K562 (cell line): ENCODE measurements at regions not wholly inside any gene's neighbourhood (a gene's known extent, or its start where the extent isn't known, plus 50 kb on each side); places are given as distances from the start of the nearest gene placed in this dataset.

Experiments
- ATAC-seq: fragments of 200-7000 bp; cut with Tn5 transposase; 3 replicates; pipeline ENCODE4 v1.9.1; 2020; ENCODE audit warnings: moderate library complexity
- BruUV-seq: library from RNA; stranded (reverse); fragments of 400-500 nt; replicated peaks from 2 replicates; lab custom pipeline; 2021; lab: Mats Ljungman, UMichigan
- CTCF ChIA-PET: fragments of 300-600 bp; formaldehyde crosslinking; extraction: SDS; loops from one replicate; lab custom pipeline; 2021; ENCODE audit warnings: low intra/inter-chr PET ratio; lab: Yijun Ruan, JAX
- POLR2A ChIA-PET: fragments of 300-600, 350-650 bp; sonication (Branson Sonifier 250); formaldehyde crosslinking; extraction: SDS; loops from one replicate; lab custom pipeline; 2021; ENCODE audit warnings: antibody characterized with exemption, inconsistent platforms; lab: Yijun Ruan, JAX
- DNase-seq, 4 experiments: peaks; one replicate each; pipeline versions ENCODE4 v3.0.0 to v3.0.0-alpha.2; 2011 to 2018; ENCODE audit warnings: low spot score in 3 of 4, mixed read lengths in 3 of 4; ENCODE audit errors: extremely low read depth in 1 of 4
- FAIRE-seq: peaks from 2 replicates; lab custom pipeline; 2011; peaks lifted over from hg19 to GRCh38; lab: Jason Lieb, UNC
- H2AFZ ChIP-seq: 2 replicates; pipeline ENCODE4 v1.6.0; 2011; ENCODE audit warnings: low read depth, low read length, control low read depth, inconsistent platforms
- H3K27ac ChIP-seq: fragments of 200-600 bp; 3 replicates; pipeline ENCODE4 v1.8.0; 2011; ENCODE audit warnings: low read depth, mild to moderate bottlenecking, control low read depth, inconsistent platforms, low read length, moderate library complexity, mixed read lengths; ENCODE audit errors: extremely low read depth
- H3K27me3 ChIP-seq, 2 experiments: fragments of 300-600 bp in 1 of 2; 2 replicates in 1 of 2; 3 replicates in 1 of 2; pipeline versions ENCODE4 v1.6.0 to v1.8.0; 2011; ENCODE audit warnings: inconsistent platforms in 2 of 2, low read length in 2 of 2, mild to moderate bottlenecking in 1 of 2, mixed read lengths in 1 of 2, moderate library complexity in 1 of 2; ENCODE audit not compliant: control insufficient read depth in 2 of 2, insufficient read depth in 2 of 2
- H3K36me3 ChIP-seq: fragments of 300-600 bp; 3 replicates; pipeline ENCODE4 v1.8.0; 2011; ENCODE audit warnings: mild to moderate bottlenecking, low read length, inconsistent platforms; ENCODE audit not compliant: control insufficient read depth, insufficient read depth
- H3K4me1 ChIP-seq, 2 experiments: fragments of 200-600 bp in 1 of 2; replicated peaks in 1 of 2; 2 replicates in 1 of 2; 3 replicates in 1 of 2; pipeline versions ENCODE4 v1.5.1 to v1.8.0; 2011; ENCODE audit warnings: inconsistent platforms in 2 of 2, low read length in 2 of 2, mild to moderate bottlenecking in 1 of 2, mixed read lengths in 1 of 2, moderate library complexity in 1 of 2; ENCODE audit not compliant: control insufficient read depth in 2 of 2, insufficient read depth in 2 of 2
- H3K4me2 ChIP-seq: 2 replicates; pipeline ENCODE4 v1.6.1; 2011; ENCODE audit warnings: low read length, control low read depth, inconsistent platforms, mixed read lengths; ENCODE audit not compliant: insufficient read depth
- H3K4me3 ChIP-seq: fragments of 200-600 bp; sonication (generic), shearing (Covaris generic); 2 replicates; pipeline ENCODE4 v1.5.1; 2016; ENCODE audit warnings: control low read depth, inconsistent platforms
- H3K79me2 ChIP-seq: fragments of 200-600 bp; 3 replicates; pipeline ENCODE4 v1.8.0; 2011; ENCODE audit warnings: low read length, inconsistent platforms; ENCODE audit not compliant: control insufficient read depth, insufficient read depth
- H3K9ac ChIP-seq, 2 experiments: 2 replicates each; pipeline versions ENCODE4 v1.6.0 to v1.6.1; 2011; ENCODE audit warnings: low read depth in 2 of 2, low read length in 2 of 2, control low read depth in 1 of 2, inconsistent platforms in 1 of 2, mild to moderate bottlenecking in 1 of 2, mixed read lengths in 1 of 2; ENCODE audit not compliant: insufficient read depth in 1 of 2
- H3K9me1 ChIP-seq: one replicate; pipeline ENCODE4 v1.6.0; 2011; ENCODE audit warnings: inconsistent platforms, mild to moderate bottlenecking, low read length, moderate library complexity; ENCODE audit not compliant: control insufficient read depth, insufficient read depth
- H3K9me3 ChIP-seq: replicated peaks from 2 replicates; pipeline ENCODE4 v1.5.1; 2011; ENCODE audit warnings: low read depth, low read length, inconsistent platforms; ENCODE audit not compliant: control insufficient read depth, insufficient read depth
- H4K20me1 ChIP-seq: replicated peaks from 2 replicates; pipeline ENCODE4 v1.6.1; 2011; ENCODE audit warnings: low read length, inconsistent platforms, mixed read lengths; ENCODE audit not compliant: control insufficient read depth, insufficient read depth
- FOXA1 ChIP-seq: fragments of 450-650 bp; IDR thresholded peaks from 2 replicates; pipeline ENCODE4 v1.6.1; 2016; ENCODE audit warnings: mild to moderate bottlenecking, borderline replicate concordance
- FOXM1 ChIP-seq, 2 experiments: fragments of 450-650 bp in 1 of 2; sonication (generic) in 1 of 2; formaldehyde crosslinking in 1 of 2; IDR thresholded peaks; 2 replicates each; pipeline versions ENCODE4 v1.6.1 to v1.9.0; 2017 to 2022; ENCODE audit warnings: low read depth in 2 of 2, mild to moderate bottlenecking in 2 of 2, missing genetic modification reagents in 1 of 2, moderate library complexity in 1 of 2
- FUS ChIP-seq: fragments of 200-400 bp; formaldehyde crosslinking; optimal IDR thresholded peaks from 2 replicates; pipeline ENCODE3; 2017; ENCODE audit warnings: low read depth, low read length
- GMEB1 ChIP-seq: fragments of 250-450 bp; sonication (Bioruptor Pico); IDR thresholded peaks from 2 replicates; pipeline ENCODE4 v1.4.0; 2020; ENCODE audit warnings: mild to moderate bottlenecking
- LARP7 ChIP-seq: fragments of 450-650 bp; IDR thresholded peaks from 2 replicates; pipeline ENCODE4 v1.6.1; 2016
- MEF2D ChIP-seq: conservative IDR thresholded peaks from 2 replicates; pipeline ENCODE4 v1.6.1; 2016; ENCODE audit warnings: low read depth, missing genetic modification characterization, missing compliant biosample characterization
- MLLT1 ChIP-seq, 2 experiments: fragments of 450-650 bp; IDR thresholded peaks; 2 replicates each; pipeline ENCODE4 v1.6.1; 2016
- NFE2 ChIP-seq: IDR thresholded peaks from 2 replicates; pipeline ENCODE4 v1.6.1; 2014; ENCODE audit warnings: antibody characterized with exemption, low read depth
- POLR2B ChIP-seq: fragments of 450-650 bp; IDR thresholded peaks from 2 replicates; pipeline ENCODE4 v1.6.1; 2018; ENCODE audit warnings: low read depth; ENCODE audit not compliant: partially characterized antibody
- RNF2 ChIP-seq: sonication (generic); IDR thresholded peaks from 2 replicates; pipeline ENCODE4 v1.6.1; 2016
- U2AF2 ChIP-seq: fragments of 200-400 bp; formaldehyde crosslinking; optimal IDR thresholded peaks from 2 replicates; pipeline ENCODE3; 2017; ENCODE audit warnings: low read depth, mild to moderate bottlenecking, low read length
- ZBED1 ChIP-seq: IDR thresholded peaks from 2 replicates; pipeline ENCODE4 v1.6.1; 2014
- ZNF436 ChIP-seq: fragments of 250-450, 450-650 bp; sonication (Bioruptor Pico); formaldehyde crosslinking; IDR thresholded peaks from 2 replicates; pipeline ENCODE4 v1.7.0; 2020; ENCODE audit warnings: mild to moderate bottlenecking
- WGBS: fragments of 100-300 bp; shearing (Covaris generic); methylation state at CpG from one replicate; pipeline ENCODE4 v1.1.6; 2016; ENCODE audit warnings: low coverage, mixed read lengths; ENCODE audit not compliant: insufficient coverage; ENCODE audit errors: missing lambda C conversion rate; 5-methylcytosine and 5-hydroxymethylcytosine counted together
- in situ Hi-C: fragments of 300-500 bp; cut with MboI; formaldehyde crosslinking; loops from 4 replicates; pipeline ENCODE4 v1.15.0; 2018; ENCODE audit warnings: inconsistent platforms, mixed read lengths
- intact Hi-C: fragments of 100-400 bp; cut with micrococcal nuclease; formaldehyde crosslinking; loops from 2 replicates; pipeline ENCODE4 v1.14.2; 2022
- TF ChIP-seq, protein P1 (sequence below), 3 experiments: IDR thresholded peaks in 2 of 3; conservative IDR thresholded peaks in 1 of 3; 2 replicates each; pipeline ENCODE4 v1.5.1; 2011 to 2012; ENCODE audit warnings: low read length in 3 of 3, mild to moderate bottlenecking in 3 of 3, control low read depth in 2 of 3, improper control_type of control experiment in 1 of 3, inconsistent platforms in 1 of 3, low read depth in 1 of 3, mixed read lengths in 1 of 3, moderate library complexity in 1 of 3; ENCODE audit not compliant: insufficient read depth in 2 of 3

DNA sequence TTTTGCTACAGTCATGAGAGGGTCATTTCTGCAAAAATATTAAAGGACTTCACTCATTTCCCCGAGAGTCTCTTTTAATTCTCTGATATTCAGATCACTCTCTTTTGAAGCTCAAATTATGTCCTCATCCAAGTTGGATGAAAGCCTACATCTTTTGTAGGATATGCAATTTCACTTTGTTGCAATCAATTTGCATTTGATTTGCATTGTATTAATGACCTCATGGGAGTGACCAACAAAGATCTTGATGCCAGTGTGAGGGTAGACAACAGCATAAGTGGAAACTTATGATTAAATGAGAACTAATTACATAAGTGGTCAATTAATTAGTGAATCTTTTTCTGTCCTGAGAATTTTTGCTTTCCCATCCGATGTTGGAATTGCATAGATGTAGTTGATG, 60.3 kb upstream of the UPP2 start (continued):
- no peak for TF ChIP-seq GMEB1
- TF ChIP-seq, all 486 proteins: peak for 0

GRCh38 chr2:158038901-158039300, 62.8 kb upstream of the UPP2 start:
- POLR2A ChIA-PET, result no interaction called here
- in situ Hi-C loops, result no loop called here
- WGBS, result 15% methylated on average over 5 of the region's 5 CpGs

More at GRCh38 chr2:158038901-158039300, 62.8 kb upstream of the UPP2 start:
- no peak overlapping the region for H2AFZ ChIP-seq
- FAIRE-seq, result no peak
- no peaks in the 10 kb centered on the region for H4K20me1 ChIP-seq
- intact Hi-C loops, result loop anchor here (10.0 kb wide), 2 partner anchors 266 to 1076 kb away; no protein-coding TSS in a partner anchor
- no peak for TF ChIP-seq LARP7
- no peak for TF ChIP-seq U2AF2
- no peak for TF ChIP-seq ZNF436 (CRISPR knock-in tag)
- TF ChIP-seq, protein P1, sequence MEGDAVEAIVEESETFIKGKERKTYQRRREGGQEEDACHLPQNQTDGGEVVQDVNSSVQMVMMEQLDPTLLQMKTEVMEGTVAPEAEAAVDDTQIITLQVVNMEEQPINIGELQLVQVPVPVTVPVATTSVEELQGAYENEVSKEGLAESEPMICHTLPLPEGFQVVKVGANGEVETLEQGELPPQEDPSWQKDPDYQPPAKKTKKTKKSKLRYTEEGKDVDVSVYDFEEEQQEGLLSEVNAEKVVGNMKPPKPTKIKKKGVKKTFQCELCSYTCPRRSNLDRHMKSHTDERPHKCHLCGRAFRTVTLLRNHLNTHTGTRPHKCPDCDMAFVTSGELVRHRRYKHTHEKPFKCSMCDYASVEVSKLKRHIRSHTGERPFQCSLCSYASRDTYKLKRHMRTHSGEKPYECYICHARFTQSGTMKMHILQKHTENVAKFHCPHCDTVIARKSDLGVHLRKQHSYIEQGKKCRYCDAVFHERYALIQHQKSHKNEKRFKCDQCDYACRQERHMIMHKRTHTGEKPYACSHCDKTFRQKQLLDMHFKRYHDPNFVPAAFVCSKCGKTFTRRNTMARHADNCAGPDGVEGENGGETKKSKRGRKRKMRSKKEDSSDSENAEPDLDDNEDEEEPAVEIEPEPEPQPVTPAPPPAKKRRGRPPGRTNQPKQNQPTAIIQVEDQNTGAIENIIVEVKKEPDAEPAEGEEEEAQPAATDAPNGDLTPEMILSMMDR (IDR thresholded peaks at IDR 0.05 in 2 of 3, conservative IDR thresholded peaks at IDR 0.05 in 1 of 3; ENCODE audit: insufficient read depth in 2 of 3, low read depth in 1 of 3, low read length in 3 of 3), result no peak
- no peak for TF ChIP-seq FOXM1 (IDR thresholded peaks at IDR 0.05; ENCODE audit: low read depth)
- no peak for TF ChIP-seq FOXM1 (CRISPR knock-in tag; IDR thresholded peaks at IDR 0.05; ENCODE audit: low read depth)
- TF ChIP-seq POLR2B, result no peak
- TF ChIP-seq MLLT1 (IDR thresholded peaks at IDR 0.05), result no peak
- TF ChIP-seq MEF2D, result no peak
- TF ChIP-seq RNF2, result no peak
- TF ChIP-seq FUS, result no peak
- TF ChIP-seq FOXA1, result no peak
- no peak for TF ChIP-seq ZBED1
- TF ChIP-seq NFE2, result no peak
- no peak overlapping the region for H3K4me3 ChIP-seq
- H3K36me3 ChIP-seq, result no peaks in the 10 kb centered on the region
- CTCF ChIA-PET, result no interaction called here
- ATAC-seq, result no peak
- no peaks in the 10 kb centered on the region; a peak in 3 of 5 replicates for H3K27me3 ChIP-seq
- no peak overlapping the region for H3K9ac ChIP-seq
- no peak overlapping the region for H3K4me2 ChIP-seq
- BruUV-seq, result no TSS peak
- H3K4me1 ChIP-seq, result no peaks in the 10 kb centered on the region
- no peak overlapping the region for H3K27ac ChIP-seq
- H3K79me2 ChIP-seq, result no peaks in the 10 kb centered on the region
- H3K9me1 ChIP-seq, result no peaks in the 10 kb centered on the region
- DNase-seq, result no peak
- no peaks in the 10 kb centered on the region for H3K9me3 ChIP-seq
